Brain microvascular endothelial cell (primary cell): ENCODE measurements at regions not wholly inside any gene's neighbourhood (a gene's known extent, or its start where the extent isn't known, plus 50 kb on each side); places are given as distances from the start of the nearest gene placed in this dataset.

Experiments used
- DNase-seq: peaks from one replicate; pipeline ENCODE4 v3.0.0-alpha.2; 2020
- H3K27ac ChIP-seq: fragments of 250-450 bp; sonication (Bioruptor Pico); 2 replicates; pipeline ENCODE4 v1.5.1; 2020; ENCODE audit warnings: mild to moderate bottlenecking, moderate library complexity
- H3K27me3 ChIP-seq: fragments of 250-450 bp; sonication (Bioruptor Pico); replicated peaks from 2 replicates; pipeline ENCODE4 v1.5.1; 2020; ENCODE audit warnings: mild to moderate bottlenecking
- H3K36me3 ChIP-seq: fragments of 250-450 bp; sonication (Bioruptor Pico); replicated peaks from 2 replicates; pipeline ENCODE4 v1.5.1; 2020; ENCODE audit warnings: mild to moderate bottlenecking
- H3K4me3 ChIP-seq: 2 replicates; pipeline ENCODE4 v1.5.1; 2011; ENCODE audit warnings: low read depth, mild to moderate bottlenecking, control low read depth, low read length, moderate library complexity
- in situ Hi-C: cut with HindIII; loops from 2 replicates; pipeline ENCODE4 v1.10.0; 2017; ENCODE audit warnings: low sequenced_read_pairs, low pct_ligation_motif_present
- TF ChIP-seq, protein P1 (sequence below): IDR thresholded peaks from 2 replicates; pipeline ENCODE4 v1.5.1; 2011; ENCODE audit warnings: low read depth, mild to moderate bottlenecking, moderate library complexity, low read length, control low read depth, inconsistent platforms; ENCODE audit errors: missing control alignments

DNA sequence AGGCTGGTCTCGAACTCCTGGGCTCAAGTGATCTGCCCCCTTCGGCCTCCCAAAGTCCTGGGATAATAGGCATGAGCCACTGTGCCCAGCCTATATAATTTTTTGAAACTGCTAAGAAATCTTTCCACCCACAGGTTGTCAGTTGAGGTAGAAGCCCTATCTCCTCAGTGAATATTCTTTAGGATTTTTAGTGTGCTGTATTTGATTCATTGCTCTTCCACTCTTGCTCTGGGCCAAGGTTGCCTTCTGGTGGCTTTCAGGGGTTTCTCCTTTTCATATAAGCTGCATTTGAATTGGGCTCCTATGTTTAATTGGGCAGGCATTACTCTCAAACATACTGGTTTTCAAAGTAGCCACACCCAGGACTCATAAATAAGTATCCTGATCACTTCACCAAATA lies 931.2 kb downstream of the GATA3 start:
- Histone ChIP-seq H3K27ac (no peak overlapping the region), H3K27me3 (no peaks in the 10 kb centered on the region), H3K4me3 (no peak overlapping the region), H3K36me3 (no peaks in the 10 kb centered on the region)
- TF ChIP-seq, protein P1, sequence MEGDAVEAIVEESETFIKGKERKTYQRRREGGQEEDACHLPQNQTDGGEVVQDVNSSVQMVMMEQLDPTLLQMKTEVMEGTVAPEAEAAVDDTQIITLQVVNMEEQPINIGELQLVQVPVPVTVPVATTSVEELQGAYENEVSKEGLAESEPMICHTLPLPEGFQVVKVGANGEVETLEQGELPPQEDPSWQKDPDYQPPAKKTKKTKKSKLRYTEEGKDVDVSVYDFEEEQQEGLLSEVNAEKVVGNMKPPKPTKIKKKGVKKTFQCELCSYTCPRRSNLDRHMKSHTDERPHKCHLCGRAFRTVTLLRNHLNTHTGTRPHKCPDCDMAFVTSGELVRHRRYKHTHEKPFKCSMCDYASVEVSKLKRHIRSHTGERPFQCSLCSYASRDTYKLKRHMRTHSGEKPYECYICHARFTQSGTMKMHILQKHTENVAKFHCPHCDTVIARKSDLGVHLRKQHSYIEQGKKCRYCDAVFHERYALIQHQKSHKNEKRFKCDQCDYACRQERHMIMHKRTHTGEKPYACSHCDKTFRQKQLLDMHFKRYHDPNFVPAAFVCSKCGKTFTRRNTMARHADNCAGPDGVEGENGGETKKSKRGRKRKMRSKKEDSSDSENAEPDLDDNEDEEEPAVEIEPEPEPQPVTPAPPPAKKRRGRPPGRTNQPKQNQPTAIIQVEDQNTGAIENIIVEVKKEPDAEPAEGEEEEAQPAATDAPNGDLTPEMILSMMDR = no peak
- DNase-seq = no peak
- in situ Hi-C loops = no loop called here

DNA sequence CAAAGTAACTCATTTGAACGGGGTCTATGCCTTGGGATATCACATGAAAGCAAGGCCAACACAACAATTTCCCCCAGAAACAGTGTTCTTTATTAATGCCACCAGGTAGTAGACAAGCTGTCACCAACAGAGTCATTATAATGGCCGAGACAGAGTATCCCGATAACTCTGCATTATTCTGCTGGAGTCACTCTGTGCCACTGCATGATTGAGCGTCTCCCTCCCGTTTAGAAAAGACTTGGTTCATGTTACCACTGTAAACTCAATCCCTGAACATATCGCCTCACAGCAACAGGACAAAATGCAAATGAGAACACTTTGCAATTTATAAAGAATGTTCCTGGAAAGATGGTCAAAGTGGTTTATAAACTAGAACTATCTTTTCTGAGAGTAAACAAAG lies 932.5 kb downstream of the GATA3 start:
- Histone ChIP-seq H3K4me3 (no peak overlapping the region), H3K27ac (no peak overlapping the region), H3K27me3 (no peaks in the 10 kb centered on the region), H3K36me3 (no peaks in the 10 kb centered on the region)
- TF ChIP-seq, protein P1 = no peak
- in situ Hi-C loops = no loop called here
- DNase-seq = no peak

DNA sequence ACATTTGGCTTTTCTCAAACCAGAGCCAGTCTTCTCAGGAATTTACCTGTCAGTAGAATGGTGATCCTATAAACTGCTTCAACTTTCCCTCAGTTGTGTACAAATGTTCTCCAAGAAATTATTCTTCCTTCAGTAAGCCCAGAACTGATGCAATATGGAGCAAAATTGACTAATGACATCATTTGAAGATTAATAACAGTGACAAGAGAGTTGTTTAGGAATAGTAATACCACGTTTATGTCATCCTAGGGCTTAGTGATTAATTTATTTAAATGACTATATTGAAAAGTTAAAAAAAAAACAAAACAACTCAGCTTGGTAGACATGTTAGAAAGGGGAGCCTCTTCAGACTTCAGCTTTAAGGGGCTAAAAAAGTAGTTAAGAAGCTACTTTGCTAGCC lies 933.2 kb downstream of the GATA3 start:
- no peak for DNase-seq
- TF ChIP-seq, protein P1 = no peak
- H3K4me3 ChIP-seq = no peak overlapping the region
- H3K36me3 ChIP-seq = no peaks in the 10 kb centered on the region
- H3K27me3 ChIP-seq = no peaks in the 10 kb centered on the region
- in situ Hi-C loops = no loop called here
- no peak overlapping the region for H3K27ac ChIP-seq

DNA sequence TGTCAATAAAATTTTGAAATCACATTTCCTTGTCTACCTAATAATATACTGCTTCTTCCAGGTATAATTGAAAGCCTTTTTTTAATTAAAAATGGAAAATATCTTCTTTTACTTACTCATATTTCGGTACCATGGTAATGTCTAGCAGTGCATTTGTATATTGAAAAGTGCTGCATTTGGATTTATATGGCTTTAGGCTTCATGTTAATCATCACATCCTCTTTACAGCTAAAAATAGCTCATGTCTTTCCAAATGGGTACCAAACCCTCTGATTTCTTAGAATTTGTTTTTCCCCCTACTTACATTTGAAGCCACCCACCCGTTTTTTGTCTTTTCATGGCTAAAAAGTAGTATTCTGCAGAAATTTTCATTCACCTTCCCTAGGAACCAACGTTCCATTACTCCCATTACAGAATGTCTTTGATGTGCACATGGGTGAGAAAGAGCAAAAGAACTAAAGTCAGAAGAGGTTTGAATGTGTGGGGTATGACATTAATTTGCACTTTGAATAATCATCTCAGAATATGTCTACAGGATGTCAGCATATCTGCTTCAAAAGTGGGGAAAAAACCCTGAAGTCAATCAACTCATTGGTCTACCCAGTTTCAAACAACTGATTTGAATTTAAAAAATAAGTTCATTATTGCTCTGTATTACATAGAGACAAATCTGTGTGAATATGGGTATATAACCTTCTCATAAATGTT lies 935.9 kb downstream of the GATA3 start:
- no peaks in the 10 kb centered on the region for H3K36me3 ChIP-seq
- H3K4me3 ChIP-seq = no peak overlapping the region
- no peak for DNase-seq
- TF ChIP-seq, protein P1 = no peak
- no peaks in the 10 kb centered on the region for H3K27me3 ChIP-seq
- no peak overlapping the region for H3K27ac ChIP-seq
- in situ Hi-C loops = no loop called here

DNA sequence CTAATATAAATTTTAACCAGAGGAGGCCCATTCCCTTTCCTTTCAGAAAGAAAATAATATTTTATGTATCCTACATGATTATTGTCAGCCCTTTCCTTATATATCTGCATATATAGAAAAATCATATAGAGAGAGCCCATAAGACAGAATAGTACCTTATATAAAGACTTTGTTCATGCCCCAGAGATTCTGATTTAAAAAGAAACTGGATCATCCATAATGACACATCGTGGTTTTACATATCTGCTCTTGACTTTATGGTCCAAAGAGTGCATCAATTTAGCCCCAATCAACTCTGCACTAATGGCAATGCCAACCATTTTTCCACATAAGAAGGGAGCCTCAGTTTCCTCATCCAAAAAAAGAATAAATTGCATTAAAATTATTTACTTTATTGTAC lies 937.5 kb downstream of the GATA3 start:
- Histone ChIP-seq H3K27me3 (no peaks in the 10 kb centered on the region), H3K36me3 (no peaks in the 10 kb centered on the region), H3K27ac (no peak overlapping the region), H3K4me3 (no peak overlapping the region)
- in situ Hi-C loops = no loop called here
- TF ChIP-seq, protein P1 = no peak
- DNase-seq = no peak

DNA sequence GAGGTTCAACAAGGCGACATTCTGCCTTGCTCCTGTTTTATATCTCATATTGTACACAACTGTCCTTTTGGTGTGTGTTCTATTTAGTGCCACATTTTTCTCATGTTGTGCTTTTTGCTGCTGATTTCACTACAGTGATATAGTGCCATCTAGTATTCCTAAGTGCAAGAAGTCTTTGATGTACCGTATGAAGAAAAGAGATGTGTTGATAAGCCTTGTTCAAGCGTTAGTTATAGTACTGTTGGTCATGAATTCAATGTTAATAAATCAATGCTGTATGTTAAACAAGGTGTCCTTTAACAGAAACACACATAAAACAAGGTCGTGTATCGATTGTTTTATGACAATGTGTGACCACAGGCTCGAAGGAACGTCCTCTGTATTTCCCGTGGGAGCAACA lies 939.4 kb downstream of the GATA3 start:
- TF ChIP-seq, protein P1 = no peak
- H3K27me3 ChIP-seq = no peaks in the 10 kb centered on the region
- no peak overlapping the region for H3K27ac ChIP-seq
- in situ Hi-C loops = no loop called here
- H3K36me3 ChIP-seq = no peaks in the 10 kb centered on the region
- no peak overlapping the region for H3K4me3 ChIP-seq
- DNase-seq = no peak
